Endothelial cell of umbilical vein (primary cell): ENCODE measurements at regions not wholly inside any gene's neighbourhood (a gene's known extent, or its start where the extent isn't known, plus 50 kb on each side); places are given as distances from the start of the nearest gene placed in this dataset.

Source experiments
- BruUV-seq: library from RNA; stranded (reverse); fragments of 400-500 nt; replicated peaks from 2 replicates; lab custom pipeline; 2021; lab: Mats Ljungman, UMichigan
- CTCF ChIA-PET: fragments of 300-600, 350-600 bp; sonication (Branson Sonifier 250); formaldehyde crosslinking; loops from one replicate; lab custom pipeline; 2021; ENCODE audit warnings: antibody characterized with exemption, inconsistent platforms; lab: Charles Lee
- POLR2A ChIA-PET: fragments of 300-600, 350-600 bp; sonication (Branson Sonifier 250); formaldehyde crosslinking; loops from one replicate; lab custom pipeline; 2021; ENCODE audit warnings: antibody characterized with exemption, inconsistent platforms; lab: Charles Lee
- DNase-seq: peaks from one replicate; pipeline ENCODE4 v3.0.0-alpha.2; 2011; ENCODE audit warnings: low read depth, low spot score
- FAIRE-seq: peaks from 2 replicates; lab custom pipeline; 2011; peaks lifted over from hg19 to GRCh38; lab: Jason Lieb, UNC
- H2AFZ ChIP-seq: 2 replicates; pipeline ENCODE4 v1.6.0; 2012; ENCODE audit warnings: low read depth, low read length, control low read depth, inconsistent platforms
- H3K27ac ChIP-seq: 2 replicates; pipeline ENCODE4 v1.5.1; 2011; ENCODE audit warnings: low read depth, mild to moderate bottlenecking, control low read depth, low read length, moderate library complexity; ENCODE audit not compliant: insufficient read depth
- H3K27me3 ChIP-seq, 2 experiments: 2 replicates each; pipeline versions ENCODE4 v1.6.0 to v1.6.1; 2011; ENCODE audit warnings: low read length in 2 of 2, mixed read lengths in 1 of 2; ENCODE audit not compliant: control insufficient read depth in 2 of 2, insufficient read depth in 2 of 2
- H3K36me3 ChIP-seq, 2 experiments: 2 replicates in 1 of 2; 3 replicates in 1 of 2; pipeline ENCODE4 v1.5.1; 2011; ENCODE audit warnings: low read length in 2 of 2, mild to moderate bottlenecking in 1 of 2, moderate library complexity in 1 of 2; ENCODE audit not compliant: control insufficient read depth in 2 of 2, insufficient read depth in 2 of 2; ENCODE audit errors: extremely low read depth in 1 of 2
- H3K4me1 ChIP-seq: 3 replicates; pipeline ENCODE4 v1.5.1; 2011; ENCODE audit warnings: mild to moderate bottlenecking, low read length; ENCODE audit not compliant: control insufficient read depth, insufficient read depth; ENCODE audit errors: extremely low read depth
- H3K4me2 ChIP-seq: 2 replicates; pipeline ENCODE4 v1.6.1; 2011; ENCODE audit warnings: low read length, control low read depth, mixed read lengths; ENCODE audit not compliant: insufficient read depth
- H3K4me3 ChIP-seq, 3 experiments: fragments of 200-600 bp in 1 of 3; sonication (generic), shearing (Covaris generic) in 1 of 3; replicated peaks in 1 of 3; 2 replicates each; pipeline ENCODE4 v1.5.1; 2011 to 2016; ENCODE audit warnings: control low read depth in 3 of 3, low read length in 3 of 3, mild to moderate bottlenecking in 2 of 3, inconsistent platforms in 1 of 3, low read depth in 1 of 3, moderate library complexity in 1 of 3; ENCODE audit not compliant: insufficient read depth in 1 of 3
- H3K79me2 ChIP-seq: 2 replicates; pipeline ENCODE4 v1.6.0; 2012; ENCODE audit warnings: low read length, inconsistent platforms; ENCODE audit not compliant: control insufficient read depth, insufficient read depth
- H3K9ac ChIP-seq: replicated peaks from 2 replicates; pipeline ENCODE3; 2011; ENCODE audit warnings: low read length, control low read depth; ENCODE audit not compliant: insufficient read depth; ENCODE audit errors: extremely low read depth
- H3K9me1 ChIP-seq: replicated peaks from 3 replicates; pipeline ENCODE4 v1.6.0; 2011; ENCODE audit warnings: mild to moderate bottlenecking, low read length; ENCODE audit not compliant: control insufficient read depth, insufficient read depth; ENCODE audit errors: extremely low read depth
- H3K9me3 ChIP-seq: replicated peaks from 2 replicates; pipeline ENCODE4 v1.5.1; 2012; ENCODE audit warnings: low read length, inconsistent platforms; ENCODE audit not compliant: control insufficient read depth, insufficient read depth
- H4K20me1 ChIP-seq: replicated peaks from 2 replicates; pipeline ENCODE3; 2011; ENCODE audit warnings: mild to moderate bottlenecking, low read length; ENCODE audit not compliant: control insufficient read depth, insufficient read depth; ENCODE audit errors: extremely low read depth
- CTCF ChIP-seq, 2 donors: IDR thresholded peaks; 1 replicate in 1 of 2; 2 replicates in 1 of 2; pipeline ENCODE4 v1.5.1; 2011; ENCODE audit warnings: low read length in 2 of 2, mild to moderate bottlenecking in 2 of 2, moderate library complexity in 2 of 2, control low read depth in 1 of 2, inconsistent platforms in 1 of 2, low read depth in 1 of 2; ENCODE audit not compliant: insufficient read depth in 1 of 2; ENCODE audit errors: extremely low read depth in 1 of 2
- EZH2 ChIP-seq: IDR thresholded peaks from 2 replicates; pipeline ENCODE4 v1.6.1; 2012; ENCODE audit warnings: borderline replicate concordance, low read depth, mild to moderate bottlenecking, moderate library complexity, low read length, inconsistent platforms; ENCODE audit not compliant: severe bottlenecking
- FOS ChIP-seq: IDR thresholded peaks from 2 replicates; pipeline ENCODE4 v1.6.1; 2011; ENCODE audit warnings: mild to moderate bottlenecking, low read length, moderate library complexity, borderline replicate concordance; ENCODE audit not compliant: insufficient read depth
- GATA2 ChIP-seq: IDR thresholded peaks from 2 replicates; pipeline ENCODE4 v1.7.0; 2011; ENCODE audit warnings: low read depth, mild to moderate bottlenecking, moderate library complexity, mixed read lengths, low read length; ENCODE audit not compliant: insufficient read length, insufficient read depth
- JUN ChIP-seq: IDR thresholded peaks from 2 replicates; pipeline ENCODE4 v1.6.1; 2011; ENCODE audit warnings: borderline replicate concordance, low read depth; ENCODE audit not compliant: insufficient read length, insufficient read depth
- MYC ChIP-seq: IDR thresholded peaks from one replicate; pipeline ENCODE4 v1.6.1; 2011; ENCODE audit warnings: mild to moderate bottlenecking, low read depth, low read length
- dilution Hi-C: fragments of 300-500 bp; cut with MboI; formaldehyde crosslinking; loops from one replicate; pipeline ENCODE4 v1.15.0; 2019; ENCODE audit warnings: low sequenced_read_pairs; ENCODE audit not compliant: extremely low pct_ligation_motif_present
- intact Hi-C: fragments of 100-400 bp; cut with micrococcal nuclease; formaldehyde crosslinking; loops from one replicate; pipeline ENCODE4 v1.10.0; 2022
- TF ChIP-seq, protein P1 (sequence below): IDR thresholded peaks from 2 replicates; pipeline ENCODE4 v1.6.1; 2011; ENCODE audit not compliant: insufficient read depth, insufficient read length

- no peak for FAIRE-seq
- H3K9ac ChIP-seq, result no peak overlapping the region
- H3K9me1 ChIP-seq, result no peaks in the 10 kb centered on the region
- dilution Hi-C loops (no loop called here), intact Hi-C loops (no loop called here)
- no peaks in the 10 kb centered on the region for H3K9me3 ChIP-seq
- H4K20me1 ChIP-seq, result no peaks in the 10 kb centered on the region
- H2AFZ ChIP-seq, result no peak overlapping the region
- no peak for DNase-seq
- ChIA-PET CTCF (no interaction called here), POLR2A (no interaction called here)
- no peaks in the 10 kb centered on the region for H3K36me3 ChIP-seq
- BruUV-seq, result no TSS peak
- no peaks in the 10 kb centered on the region for H3K4me1 ChIP-seq
- H3K79me2 ChIP-seq, result no peaks in the 10 kb centered on the region
- TF ChIP-seq CTCF (IDR thresholded peaks at IDR 0.05; ENCODE audit: extremely low read depth in 1 of 2, insufficient read depth in 1 of 2, low read depth in 1 of 2, low read length in 2 of 2) (no peak), GATA2 (peak; percentile 38)
- H3K27ac ChIP-seq, result no peak overlapping the region
- H3K27me3 ChIP-seq, result no peaks in the 10 kb centered on the region
- no peak overlapping the region for H3K4me3 ChIP-seq
- no peak overlapping the region for H3K4me2 ChIP-seq
Observed at GRCh38 chr2:180657054-180657453, 323.4 kb upstream of the UBE2E3 start.

- TF ChIP-seq GATA2 (no peak), JUN (no peak), FOS (no peak), EZH2 (no peak), CTCF (IDR thresholded peaks at IDR 0.05; ENCODE audit: extremely low read depth in 1 of 2, insufficient read depth in 1 of 2, low read depth in 1 of 2, low read length in 2 of 2) (no peak), MYC (no peak)
- TF ChIP-seq, protein P1, sequence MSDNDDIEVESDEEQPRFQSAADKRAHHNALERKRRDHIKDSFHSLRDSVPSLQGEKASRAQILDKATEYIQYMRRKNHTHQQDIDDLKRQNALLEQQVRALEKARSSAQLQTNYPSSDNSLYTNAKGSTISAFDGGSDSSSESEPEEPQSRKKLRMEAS, result no peak
- no peaks in the 10 kb centered on the region for H3K27me3 ChIP-seq
- BruUV-seq, result no TSS peak
- no peak overlapping the region for H3K4me3 ChIP-seq
- no peak for DNase-seq
- POLR2A ChIA-PET, result no interaction called here
- H3K9ac ChIP-seq, result no peak overlapping the region
- H4K20me1 ChIP-seq, result no peaks in the 10 kb centered on the region
- no peak overlapping the region for H3K27ac ChIP-seq
- H3K4me2 ChIP-seq, result no peak overlapping the region
- dilution Hi-C loops, result no loop called here
- H3K36me3 ChIP-seq, result no peaks in the 10 kb centered on the region
- H3K79me2 ChIP-seq, result no peaks in the 10 kb centered on the region
- H2AFZ ChIP-seq, result no peak overlapping the region
- H3K4me1 ChIP-seq, result no peaks in the 10 kb centered on the region
- no peaks in the 10 kb centered on the region for H3K9me3 ChIP-seq
- CTCF ChIA-PET, result no interaction called here
- FAIRE-seq, result no peak
- intact Hi-C loops, result no loop called here
- H3K9me1 ChIP-seq, result no peaks in the 10 kb centered on the region
Observed at GRCh38 chr2:180656455-180656847, 324.0 kb upstream of the UBE2E3 start.
